ENCODE measurements at regions not wholly inside any gene's neighbourhood (a gene's known extent, or its start where the extent isn't known, plus 50 kb on each side); places are given as distances from the start of the nearest gene placed in this dataset.

- TF ChIP-seq POLR2A (IDR thresholded peaks at IDR 0.05; ENCODE audit: low read depth, low read length) = no peak
- TF ChIP-seq TAF1 (IDR thresholded peaks at IDR 0.05; ENCODE audit: low read depth, low read length) = no peak
Measured at GRCh38 chr1:166698771-166699170, 140.5 kb upstream of the POGK start.
